Colonic mucosa (tissue), 4 donors: ENCODE measurements at regions not wholly inside any gene's neighbourhood (a gene's known extent, or its start where the extent isn't known, plus 50 kb on each side); places are given as distances from the start of the nearest gene placed in this dataset.

ENCODE experiments used
- DNase-seq: peaks from one replicate; pipeline ENCODE4 v3.0.0-alpha.2; 2020
- H3K27ac ChIP-seq: fragments of 200-600 bp; one replicate; pipeline ENCODE4 v1.8.0; 2021
- H3K27me3 ChIP-seq: fragments of 200-600 bp; one replicate; pipeline ENCODE4 v1.8.0; 2021
- H3K36me3 ChIP-seq: fragments of 200-600 bp; one replicate; pipeline ENCODE4 v1.8.0; 2021
- H3K4me1 ChIP-seq: fragments of 200-600 bp; one replicate; pipeline ENCODE4 v1.8.0; 2021; ENCODE audit warnings: mild to moderate bottlenecking
- H3K4me3 ChIP-seq: fragments of 200-600 bp; one replicate; pipeline ENCODE4 v1.8.0; 2021
- H3K9ac ChIP-seq, 2 donors: one replicate each; pipeline ENCODE4 v1.7.0; 2013; ENCODE audit warnings: control low read depth in 2 of 2, low read depth in 2 of 2, low read length in 2 of 2
- H3K9me3 ChIP-seq: fragments of 200-600 bp; one replicate; pipeline ENCODE4 v1.8.0; 2021
- CTCF ChIP-seq: fragments of 200-600 bp; IDR thresholded peaks from one replicate; pipeline ENCODE4 v1.8.0; 2022; ENCODE audit warnings: antibody characterized with exemption, mild to moderate bottlenecking
- intact Hi-C: fragments of 100-400 bp; cut with DNase I; formaldehyde crosslinking; loops from one replicate; pipeline ENCODE4 v1.14.1; 2022
- donor health status: healthy.
- donor health status: DM: no; HTN: no; CAD: no.
- donor health status: DM: no; HTN: no; CAD: no.

GRCh38 chr21:28821276-28822122, 171.2 kb downstream of the LTN1 start:
- TF ChIP-seq CTCF: no peak
- no peak for DNase-seq
- intact Hi-C loops: no loop called here
- H3K36me3 ChIP-seq: no peaks in the 10 kb centered on the region
- H3K9me3 ChIP-seq: no peaks in the 10 kb centered on the region
- H3K27ac ChIP-seq: no peak overlapping the region
- no peaks in the 10 kb centered on the region for H3K27me3 ChIP-seq
- H3K9ac ChIP-seq: no peak overlapping the region
- peaks cover 7% of the 10 kb centered on the region for H3K4me1 ChIP-seq
- H3K4me3 ChIP-seq: no peak overlapping the region

- DNase-seq: no peak
- Histone ChIP-seq H3K36me3 (no peaks in the 10 kb centered on the region), H3K27ac (no peak overlapping the region), H3K4me1 (peaks cover 7% of the 10 kb centered on the region), H3K9me3 (no peaks in the 10 kb centered on the region), H3K9ac (no peak overlapping the region), H3K4me3 (no peak overlapping the region), H3K27me3 (no peaks in the 10 kb centered on the region)
- intact Hi-C loops: no loop called here
- TF ChIP-seq CTCF: no peak
Observed at GRCh38 chr21:28818663-28819278, 173.9 kb downstream of the LTN1 start.

GRCh38 chr21:28817871-28818270, 174.8 kb downstream of the LTN1 start:
- no peaks in the 10 kb centered on the region for H3K9me3 ChIP-seq
- TF ChIP-seq CTCF: no peak
- H3K4me1 ChIP-seq: peaks cover 7% of the 10 kb centered on the region
- no peak overlapping the region for H3K9ac ChIP-seq
- H3K27me3 ChIP-seq: no peaks in the 10 kb centered on the region
- no peak overlapping the region for H3K4me3 ChIP-seq
- no peaks in the 10 kb centered on the region for H3K36me3 ChIP-seq
- no peak overlapping the region for H3K27ac ChIP-seq
- no peak for DNase-seq
- intact Hi-C loops: no loop called here

GRCh38 chr21:28811860-28812259, 180.8 kb downstream of the LTN1 start:
- Histone ChIP-seq H3K9ac (no peak overlapping the region), H3K27ac (no peak overlapping the region), H3K4me3 (no peak overlapping the region), H3K27me3 (no peaks in the 10 kb centered on the region), H3K4me1 (no peaks in the 10 kb centered on the region), H3K36me3 (no peaks in the 10 kb centered on the region), H3K9me3 (no peaks in the 10 kb centered on the region)
- no peak for DNase-seq
- no peak for TF ChIP-seq CTCF
- intact Hi-C loops: no loop called here

GRCh38 chr21:28810826-28811524, 181.7 kb downstream of the LTN1 start:
- H3K9ac ChIP-seq: no peak overlapping the region
- no peaks in the 10 kb centered on the region for H3K4me1 ChIP-seq
- intact Hi-C loops: no loop called here
- H3K36me3 ChIP-seq: no peaks in the 10 kb centered on the region
- DNase-seq: no peak
- no peaks in the 10 kb centered on the region for H3K9me3 ChIP-seq
- H3K27ac ChIP-seq: no peak overlapping the region
- no peak overlapping the region for H3K4me3 ChIP-seq
- no peak for TF ChIP-seq CTCF
- no peaks in the 10 kb centered on the region for H3K27me3 ChIP-seq
